Stimulated activated CD4-positive, alpha-beta T cell treated with anti-CD3 and anti-CD28 coated beads, Interleukin-15, amount 100 ng/mL, for 1 hour (primary cell): ENCODE measurements at regions not wholly inside any gene's neighbourhood (a gene's known extent, or its start where the extent isn't known, plus 50 kb on each side); places are given as distances from the start of the nearest gene placed in this dataset.
"Not testable (repeated sequence)": the region's sequence is repeated elsewhere in the genome, so short reads cannot be mapped to it uniquely, and the experiment has no call there.

Experiments
- DNase-seq, 2 donors: peaks; one replicate each; pipeline ENCODE4 v3.0.0-alpha.2; 2020; ENCODE audit warnings: low read depth in 1 of 2, low spot score in 1 of 2

GRCh38 chr10:114872519-114873087 lies 51.0 kb downstream of the FHIP2A start:
- no peak for DNase-seq

- DNase-seq = no peak
Measured at GRCh38 chr10:114874827-114875411, 53.3 kb downstream of the FHIP2A start.

- not testable (repeated sequence) for DNase-seq
Measured at GRCh38 chr10:114875590-114876081, 54.1 kb downstream of the FHIP2A start.

GRCh38 chr10:114876169-114876568 lies 54.6 kb downstream of the FHIP2A start:
- DNase-seq = no peak

- no peak for DNase-seq
Measured at GRCh38 chr10:114876602-114877300, 55.2 kb downstream of the FHIP2A start.

GRCh38 chr10:114877301-114877644 lies 55.7 kb downstream of the FHIP2A start:
- DNase-seq = no peak

GRCh38 chr10:114879093-114879492 lies 57.5 kb downstream of the FHIP2A start:
- DNase-seq = no peak

- DNase-seq = peak in 1 of 2 donors; percentile 6
Measured at GRCh38 chr10:114879541-114880158, 58.1 kb downstream of the FHIP2A start.

- no peak for DNase-seq
Measured at GRCh38 chr10:114881417-114881816, 56.6 kb upstream of the TRUB1 start.

- DNase-seq = no peak
Measured at GRCh38 chr10:114881901-114882300, 56.1 kb upstream of the TRUB1 start.

GRCh38 chr10:114885443-114885842 lies 52.6 kb upstream of the TRUB1 start:
- no peak for DNase-seq
